GM04504 (cell line): ENCODE measurements at regions not wholly inside any gene's neighbourhood (a gene's known extent, or its start where the extent isn't known, plus 50 kb on each side); places are given as distances from the start of the nearest gene placed in this dataset.

Experiments used
- DNase-seq: peaks from one replicate; pipeline ENCODE4 v3.0.0-alpha.2; 2012; ENCODE audit warnings: low read depth

GRCh38 chr3:99111235-99111634 is 209.7 kb upstream of the DCBLD2 start:
- no peak for DNase-seq

- no peak for DNase-seq
These were observed 208.9 kb upstream of the DCBLD2 start for GRCh38 chr3:99110401-99110800.

- DNase-seq = peak; percentile 94
These were observed 207.0 kb upstream of the DCBLD2 start for GRCh38 chr3:99108508-99108907.

- no peak for DNase-seq
These were observed 193.1 kb upstream of the DCBLD2 start for GRCh38 chr3:99094606-99095005.

- DNase-seq = no peak
These were observed 185.8 kb upstream of the DCBLD2 start for GRCh38 chr3:99087277-99087676.

- peak; percentile 52 for DNase-seq
These were observed 183.3 kb upstream of the DCBLD2 start for GRCh38 chr3:99084826-99085225.

GRCh38 chr3:99084156-99084555 is 182.7 kb upstream of the DCBLD2 start:
- no peak for DNase-seq

- DNase-seq = no peak
These were observed 169.6 kb upstream of the DCBLD2 start for GRCh38 chr3:99071096-99071495.

GRCh38 chr3:99069973-99070372 is 168.5 kb upstream of the DCBLD2 start:
- no peak for DNase-seq

GRCh38 chr3:99066863-99067262 is 165.4 kb upstream of the DCBLD2 start:
- DNase-seq = no peak

GRCh38 chr3:99049164-99049563 is 147.7 kb upstream of the DCBLD2 start:
- DNase-seq = no peak

- DNase-seq = no peak
These were observed 140.3 kb upstream of the DCBLD2 start for GRCh38 chr3:99041747-99042146.

GRCh38 chr3:99031778-99032177 is 130.3 kb upstream of the DCBLD2 start:
- no peak for DNase-seq

GRCh38 chr3:99023590-99024192 is 122.2 kb upstream of the DCBLD2 start:
- peak; percentile 25 for DNase-seq

- no peak for DNase-seq
These were observed 120.0 kb upstream of the DCBLD2 start for GRCh38 chr3:99021466-99021865.

- DNase-seq = no peak
These were observed 115.0 kb upstream of the DCBLD2 start for GRCh38 chr3:99016452-99016851.

- no peak for DNase-seq
These were observed 112.4 kb upstream of the DCBLD2 start for GRCh38 chr3:99013777-99014315.

GRCh38 chr3:99013077-99013476 is 111.6 kb upstream of the DCBLD2 start:
- DNase-seq = no peak

GRCh38 chr3:99012051-99012450 is 110.6 kb upstream of the DCBLD2 start:
- DNase-seq = no peak

GRCh38 chr3:99009851-99010250 is 108.4 kb upstream of the DCBLD2 start:
- no peak for DNase-seq

GRCh38 chr3:99006686-99007085 is 105.2 kb upstream of the DCBLD2 start:
- DNase-seq = no peak

- no peak for DNase-seq
These were observed 98.2 kb upstream of the DCBLD2 start for GRCh38 chr3:98999675-99000074.

- no peak for DNase-seq
These were observed 92.8 kb upstream of the DCBLD2 start for GRCh38 chr3:98994128-98994762.

- no peak for DNase-seq
These were observed 89.9 kb upstream of the DCBLD2 start for GRCh38 chr3:98991393-98991792.
